ENCODE measurements at regions not wholly inside any gene's neighbourhood (a gene's known extent, or its start where the extent isn't known, plus 50 kb on each side); places are given as distances from the start of the nearest gene placed in this dataset.

DNA sequence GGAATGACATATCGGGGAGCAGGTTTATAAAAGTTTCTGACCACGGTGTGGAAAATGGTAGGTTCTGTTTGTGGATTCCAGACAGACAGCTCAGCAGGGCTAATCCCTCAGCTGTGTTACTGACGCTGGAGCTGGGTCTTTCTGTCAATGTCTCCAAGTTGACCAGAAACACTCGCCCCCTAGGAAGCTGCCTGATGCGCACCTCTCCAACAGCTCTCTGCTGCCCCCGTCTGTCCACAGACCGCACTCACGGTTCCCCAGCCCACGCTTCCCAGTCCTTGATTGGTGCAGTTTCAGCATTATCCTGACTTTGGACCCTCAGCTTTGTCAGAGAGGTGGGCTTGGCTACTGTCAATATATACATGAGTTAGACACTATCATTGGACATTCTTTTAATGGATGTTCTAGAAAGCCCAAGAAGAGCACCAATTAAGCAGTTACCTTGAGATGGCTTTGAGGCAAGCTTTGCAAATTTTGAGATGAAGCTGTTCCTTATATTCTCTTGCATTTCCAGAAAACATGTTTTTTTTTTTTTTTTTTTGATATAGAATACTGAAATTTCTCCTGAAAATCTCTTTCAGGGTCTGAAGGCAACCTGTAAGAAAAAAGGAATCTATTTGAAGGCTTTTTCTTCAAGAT, 98.9 kb upstream of the TBC1D5 start:
- no peak overlapping the region for H3K27ac ChIP-seq
- no peaks in the 10 kb centered on the region for H3K9me3 ChIP-seq (ENCODE audit: low read depth)
- peak; percentile 99 for TF ChIP-seq CTCF (IDR thresholded peaks at IDR 0.05; ENCODE audit: low read depth, low read length)
- H3K27me3 ChIP-seq: no peaks in the 10 kb centered on the region
- H3K36me3 ChIP-seq: no peaks in the 10 kb centered on the region
- no peak overlapping the region for H3K4me3 ChIP-seq
- DNase-seq (ENCODE audit: low read depth in 1 of 2, low spot score in 1 of 2): peak; percentile 73 to 86
- no peaks in the 10 kb centered on the region for H3K4me1 ChIP-seq (ENCODE audit: low read depth)

DNA sequence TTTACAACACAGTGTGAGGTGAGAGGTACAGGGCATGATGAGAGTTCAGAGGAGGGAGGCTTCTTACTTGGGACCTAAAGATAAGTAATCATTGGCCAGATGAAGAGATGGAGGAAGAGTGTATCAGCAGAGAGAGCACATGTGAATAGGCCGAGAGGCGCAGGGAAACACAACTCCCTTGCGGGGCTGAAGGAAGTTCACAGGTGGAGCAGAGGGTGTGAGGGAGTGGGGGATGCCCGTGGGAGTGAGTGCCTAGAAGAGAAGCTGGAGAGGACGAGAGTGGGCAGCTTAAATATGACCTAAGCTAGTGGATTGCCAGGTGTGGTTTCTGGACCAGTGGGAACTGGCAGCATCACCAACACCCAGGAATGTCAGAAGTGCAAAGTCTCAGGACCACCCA, 98.2 kb upstream of the TBC1D5 start:
- TF ChIP-seq CTCF (IDR thresholded peaks at IDR 0.05; ENCODE audit: low read depth, low read length): no peak
- H3K9me3 ChIP-seq (ENCODE audit: low read depth): no peaks in the 10 kb centered on the region
- no peaks in the 10 kb centered on the region for H3K27me3 ChIP-seq
- no peaks in the 10 kb centered on the region for H3K36me3 ChIP-seq
- no peak overlapping the region for H3K4me3 ChIP-seq
- H3K4me1 ChIP-seq (ENCODE audit: low read depth): no peaks in the 10 kb centered on the region
- no peak overlapping the region for H3K27ac ChIP-seq
- DNase-seq (ENCODE audit: low read depth in 1 of 2, low spot score in 1 of 2): no peak

GRCh38 chr3:17840126-17840525, 97.7 kb upstream of the TBC1D5 start:
- H3K4me3 ChIP-seq: no peak overlapping the region
- H3K36me3 ChIP-seq: no peaks in the 10 kb centered on the region

GRCh38 chr3:17836919-17837318, 94.5 kb upstream of the TBC1D5 start:
- TF ChIP-seq CTCF (IDR thresholded peaks at IDR 0.05; ENCODE audit: low read depth, low read length): no peak
- no peaks in the 10 kb centered on the region for H3K9me3 ChIP-seq (ENCODE audit: low read depth)
- H3K4me1 ChIP-seq (ENCODE audit: low read depth): no peaks in the 10 kb centered on the region
- no peak overlapping the region for H3K4me3 ChIP-seq
- no peak for DNase-seq (ENCODE audit: low read depth in 1 of 2, low spot score in 1 of 2)
- H3K27ac ChIP-seq: no peak overlapping the region
- H3K36me3 ChIP-seq: no peaks in the 10 kb centered on the region
- H3K27me3 ChIP-seq: no peaks in the 10 kb centered on the region

More at GRCh38 chr3:17840126-17840525, 97.7 kb upstream of the TBC1D5 start:
- no peak for TF ChIP-seq CTCF (IDR thresholded peaks at IDR 0.05; ENCODE audit: low read depth, low read length)
- Histone ChIP-seq H3K9me3 (ENCODE audit: low read depth) (no peaks in the 10 kb centered on the region), H3K4me1 (ENCODE audit: low read depth) (no peaks in the 10 kb centered on the region), H3K27ac (no peak overlapping the region), H3K27me3 (no peaks in the 10 kb centered on the region)
- DNase-seq (ENCODE audit: low read depth in 1 of 2, low spot score in 1 of 2): no peak

- Histone ChIP-seq H3K9me3 (ENCODE audit: low read depth) (no peaks in the 10 kb centered on the region), H3K27me3 (no peaks in the 10 kb centered on the region), H3K36me3 (no peaks in the 10 kb centered on the region), H3K4me1 (ENCODE audit: low read depth) (no peaks in the 10 kb centered on the region), H3K27ac (no peak overlapping the region), H3K4me3 (no peak overlapping the region)
- TF ChIP-seq CTCF (IDR thresholded peaks at IDR 0.05; ENCODE audit: low read depth, low read length): no peak
- no peak for DNase-seq (ENCODE audit: low read depth in 1 of 2, low spot score in 1 of 2)
Observed at GRCh38 chr3:17836092-17836491, 93.7 kb upstream of the TBC1D5 start.

Data from cardiac muscle cell (in vitro differentiated cells and primary cell).